GM18867 (cell line): ENCODE measurements at regions not wholly inside any gene's neighbourhood (a gene's known extent, or its start where the extent isn't known, plus 50 kb on each side); places are given as distances from the start of the nearest gene placed in this dataset.

Experiments
- ATAC-seq: cut with Tn5 transposase; IDR thresholded peaks from one replicate; pipeline ENCODE4 v1.9.1; 2021; ENCODE audit warnings: mild to moderate bottlenecking, moderate library complexity; ENCODE audit not compliant: unreplicated experiment

DNA sequence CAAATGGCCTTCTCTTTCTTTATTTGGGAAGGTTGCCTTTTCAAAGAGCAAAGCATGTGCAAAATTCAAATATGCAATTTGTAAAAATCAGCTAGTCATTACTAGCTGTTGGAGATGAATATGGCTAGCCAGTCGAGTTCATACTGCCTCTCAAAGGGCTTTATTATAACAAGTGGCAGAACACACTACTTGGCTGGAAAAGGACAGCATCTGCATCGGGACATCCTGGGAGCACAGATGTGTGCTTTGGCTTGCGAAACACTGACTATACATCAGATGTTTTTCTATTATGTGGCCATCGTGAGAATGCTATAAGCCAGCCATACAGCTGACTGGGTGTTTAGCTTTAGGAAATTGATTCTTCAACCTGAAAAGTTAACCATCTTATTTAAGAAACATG is 424.2 kb downstream of the KCTD12 start:
- no peak for ATAC-seq

DNA sequence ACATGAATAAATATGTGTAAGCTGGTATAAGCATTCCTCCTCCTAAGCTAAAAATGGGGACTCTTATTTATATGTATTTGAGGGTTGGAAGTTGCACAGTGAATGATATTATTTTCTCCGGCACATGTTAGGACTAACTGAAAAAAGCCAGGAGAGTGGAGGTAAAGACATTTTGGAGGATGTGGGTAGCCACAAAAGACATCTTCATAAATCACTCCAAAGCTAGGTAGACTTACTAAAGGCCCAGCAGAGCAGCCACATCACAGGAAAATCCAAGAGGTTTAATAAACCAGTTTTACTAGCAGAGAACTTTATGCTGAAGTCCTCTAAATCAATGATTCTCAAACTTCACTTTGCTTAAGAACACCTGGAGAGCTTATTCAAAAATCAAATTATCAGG is 424.7 kb downstream of the KCTD12 start:
- ATAC-seq = no peak

DNA sequence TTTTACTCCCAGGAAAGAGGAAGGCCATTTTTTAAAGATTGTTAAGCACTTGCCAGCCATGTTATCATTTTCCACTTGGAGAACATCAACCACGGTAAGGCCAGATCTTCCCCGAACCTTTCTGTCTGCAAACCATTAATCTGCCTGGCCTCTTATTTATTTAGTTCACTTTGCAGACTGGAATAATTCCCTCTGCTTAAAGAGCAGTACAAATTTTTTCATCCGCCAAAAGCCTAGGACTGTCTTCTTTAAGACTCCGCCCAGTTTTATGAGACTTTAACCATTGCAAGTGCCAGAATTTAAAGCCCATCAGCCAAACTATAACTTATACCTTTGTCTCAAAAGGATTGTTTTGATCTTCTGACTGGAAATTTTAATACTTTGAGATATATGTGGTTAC is 426.3 kb downstream of the KCTD12 start:
- ATAC-seq = no peak

DNA sequence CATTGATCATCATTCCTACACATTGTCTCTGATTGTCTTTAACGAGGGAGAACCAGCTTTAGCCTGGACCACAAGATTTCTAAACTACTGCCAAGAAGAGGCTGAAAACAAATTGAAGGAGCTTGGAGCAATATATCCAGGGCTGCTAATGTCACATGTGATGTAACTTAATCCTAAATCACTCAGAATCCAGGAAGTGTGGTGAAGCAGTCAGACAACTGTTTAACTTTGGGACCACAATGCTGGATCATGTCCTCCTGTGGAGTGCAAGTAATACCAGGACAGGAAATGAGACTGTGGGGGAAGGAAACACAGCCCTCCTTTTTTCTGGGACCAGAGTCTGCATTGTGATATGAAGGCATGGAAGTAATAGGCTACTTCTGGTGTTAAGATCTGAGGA is 430.2 kb downstream of the KCTD12 start:
- ATAC-seq = no peak

DNA sequence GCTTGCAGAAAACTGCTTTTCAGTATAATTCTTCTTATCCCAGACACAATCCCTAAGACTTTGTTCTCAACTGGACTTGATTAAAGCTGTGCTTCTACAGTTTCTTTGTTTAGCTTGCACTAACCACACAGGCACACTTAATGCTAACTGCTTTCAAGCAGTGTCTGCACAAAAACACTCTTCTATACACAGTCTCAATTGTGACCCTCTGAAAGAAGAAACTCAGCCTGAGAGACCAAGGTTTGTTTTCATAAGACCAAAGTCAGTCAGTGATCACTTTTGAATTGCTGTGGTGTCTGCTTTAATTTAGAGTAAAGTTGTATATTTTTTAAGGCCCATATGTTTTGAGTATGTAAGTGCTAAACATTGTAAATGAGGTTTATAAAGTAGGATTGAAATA is 431.2 kb downstream of the KCTD12 start:
- ATAC-seq = no peak

DNA sequence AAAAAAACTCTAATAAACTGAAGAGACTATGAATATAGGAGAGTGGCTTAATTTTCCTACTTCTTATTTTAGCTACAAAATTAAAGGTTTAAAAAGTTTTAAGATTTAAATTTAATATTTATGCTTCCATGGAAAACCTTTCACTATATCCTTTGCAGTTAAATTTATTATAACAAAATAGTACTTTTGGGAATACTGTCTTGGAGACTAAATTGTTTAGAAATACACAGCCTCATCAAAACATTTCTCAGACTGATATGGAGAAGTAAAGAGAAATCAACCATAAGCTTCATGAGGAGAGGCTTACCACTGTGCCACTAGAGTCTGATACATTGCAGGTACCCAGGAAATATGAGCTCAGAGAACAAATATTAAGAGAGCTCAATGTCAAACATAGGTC is 436.5 kb downstream of the KCTD12 start:
- no peak for ATAC-seq

DNA sequence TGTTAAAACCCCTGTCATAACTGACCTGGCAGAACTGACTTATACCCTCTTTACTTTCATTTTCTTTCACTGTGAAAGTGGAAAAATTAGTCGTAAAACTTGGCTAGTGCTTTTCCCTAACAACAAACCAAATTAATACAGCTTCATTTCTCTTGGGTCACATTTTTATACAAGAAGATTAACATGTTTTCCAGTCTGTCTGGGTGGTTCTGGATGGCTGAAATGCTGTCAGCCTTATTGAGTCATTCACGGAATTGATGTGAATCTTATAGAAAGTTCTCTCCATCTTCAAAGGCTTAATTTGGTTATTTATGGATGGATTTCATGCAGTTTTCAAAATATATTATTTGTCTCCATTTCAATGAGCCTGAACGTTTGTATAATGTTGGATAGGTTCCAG is 440.0 kb downstream of the KCTD12 start:
- ATAC-seq = no peak

DNA sequence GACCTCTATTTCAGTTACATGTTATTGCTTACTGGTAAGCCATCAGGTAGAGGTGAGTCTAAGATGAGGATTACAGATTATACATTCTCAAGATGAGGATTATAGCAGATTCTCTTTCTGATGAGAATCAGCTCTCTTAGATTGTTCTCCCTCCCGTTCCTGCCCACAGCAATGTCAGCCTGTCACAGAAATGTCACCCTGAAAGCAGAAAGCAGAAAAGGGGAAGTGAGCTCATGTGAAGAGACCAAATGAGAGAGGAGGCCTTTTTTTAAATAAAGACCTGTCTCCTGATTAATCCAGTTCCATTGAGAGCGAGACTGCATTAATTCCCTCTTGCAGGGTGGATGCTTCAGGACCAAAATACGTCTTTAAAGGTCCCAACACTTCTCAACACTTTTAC is 445.6 kb downstream of the KCTD12 start:
- peak; percentile 98 for ATAC-seq

DNA sequence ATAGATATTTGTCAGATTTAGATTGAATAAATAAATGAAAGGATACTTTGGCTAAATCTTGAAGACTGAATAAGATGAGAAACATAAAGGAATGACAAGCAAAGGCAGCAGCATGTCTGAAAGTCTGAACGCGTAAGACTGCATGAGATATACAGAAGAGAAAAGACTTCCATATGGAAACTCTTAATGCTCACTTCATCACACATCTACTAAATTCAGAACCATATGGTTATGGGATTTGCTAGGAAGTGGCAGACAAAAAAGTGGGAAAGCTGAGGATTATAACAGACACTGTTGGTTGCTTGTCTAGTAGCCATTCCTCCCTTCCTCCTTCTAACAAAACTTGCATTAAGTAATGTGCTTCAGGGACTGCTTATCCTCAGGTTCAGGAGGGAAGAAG is 446.7 kb downstream of the KCTD12 start:
- ATAC-seq = no peak

DNA sequence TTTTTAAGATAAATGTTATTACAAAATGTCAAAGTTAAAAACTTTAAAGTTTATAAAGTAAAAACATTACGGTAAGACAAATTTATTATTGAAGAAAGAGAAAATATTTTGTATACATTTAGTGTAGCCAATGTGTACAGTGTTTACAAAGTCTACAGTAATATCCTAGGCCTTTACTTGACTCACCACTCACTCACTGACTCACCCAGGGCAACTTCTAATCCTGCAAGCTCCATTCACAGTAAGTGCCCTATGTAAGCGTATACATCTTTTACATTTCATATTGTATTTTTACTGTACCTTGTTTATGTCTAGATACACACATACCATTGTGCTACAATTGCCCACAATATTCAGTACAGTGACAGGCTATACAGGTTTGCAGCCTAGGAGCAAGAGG is 448.2 kb downstream of the KCTD12 start:
- ATAC-seq = no peak

DNA sequence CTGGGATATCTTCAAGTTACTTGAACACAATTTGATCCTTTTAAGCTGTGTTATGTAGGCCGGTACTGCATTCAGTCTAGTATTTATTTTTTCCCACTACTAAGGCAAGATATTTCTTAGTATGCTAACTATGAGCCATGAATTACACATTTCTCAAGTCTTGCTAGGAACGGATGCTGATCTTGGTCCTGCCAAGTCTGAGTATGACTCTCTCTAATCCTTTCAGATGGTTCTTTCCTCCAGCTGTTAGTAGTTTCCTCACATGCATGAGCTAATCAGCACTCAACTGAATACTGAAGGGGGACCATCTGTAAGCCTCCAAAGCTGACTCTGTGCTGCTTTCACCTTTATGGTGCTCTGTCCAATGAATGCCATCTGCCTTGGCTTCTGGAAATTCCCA is 460.3 kb downstream of the KCTD12 start:
- no peak for ATAC-seq

DNA sequence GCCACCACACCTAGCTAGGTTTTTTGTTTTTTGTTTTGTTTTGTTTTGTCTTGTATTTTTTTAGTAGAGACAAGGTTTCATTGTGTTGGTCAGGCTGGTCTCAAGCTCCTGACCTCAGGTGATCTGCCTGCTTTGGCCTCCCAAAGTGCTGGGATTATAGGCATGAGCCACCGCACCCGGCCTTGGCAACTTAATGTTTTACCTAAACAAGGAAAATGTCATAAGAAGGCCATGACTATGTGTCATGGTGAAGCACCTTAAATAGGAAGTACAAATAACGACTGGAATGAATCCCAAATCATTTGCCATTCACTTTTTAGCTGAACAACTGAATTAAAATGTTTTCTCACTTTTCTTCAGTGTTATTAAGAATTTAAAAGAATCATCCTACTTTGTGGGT is 465.2 kb downstream of the KCTD12 start:
- ATAC-seq = no peak

DNA sequence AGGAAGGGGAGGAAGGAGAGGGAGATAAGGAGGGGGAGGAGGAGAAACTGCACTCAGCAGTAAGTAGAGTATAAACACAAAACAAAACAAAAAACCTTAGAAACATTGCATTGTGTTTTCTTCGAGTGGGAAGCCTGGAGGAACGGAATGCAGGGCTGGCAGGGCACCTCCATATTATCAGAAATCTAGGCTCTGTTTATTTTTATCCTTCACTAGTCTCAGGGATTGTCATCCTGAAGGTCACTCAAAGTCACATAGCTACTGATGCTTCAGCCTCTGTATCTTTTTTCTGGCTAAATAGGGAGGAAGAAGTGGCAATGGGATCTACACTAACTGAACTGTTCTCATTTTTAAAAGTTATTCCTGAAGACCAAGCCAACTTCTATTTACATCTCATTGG is 467.8 kb downstream of the KCTD12 start:
- no peak for ATAC-seq

DNA sequence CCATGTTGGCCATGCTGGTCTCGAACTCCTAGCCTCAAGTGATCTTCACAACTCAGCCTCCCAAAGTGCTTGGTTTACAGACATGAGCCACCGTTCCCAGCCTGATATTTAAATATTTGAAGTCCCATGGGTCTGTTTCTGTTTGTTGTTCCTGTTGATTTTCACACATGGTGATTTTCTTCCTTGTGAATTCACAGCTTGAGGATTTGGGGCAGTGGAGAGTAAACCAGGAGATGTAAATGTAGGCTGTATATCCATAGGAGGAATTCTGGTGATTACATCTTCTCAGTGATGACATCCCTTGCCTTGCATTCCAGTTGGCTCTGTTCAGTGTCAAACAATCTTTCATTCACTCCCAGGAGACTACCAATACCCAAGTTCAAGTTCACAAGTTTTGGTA is 471.9 kb downstream of the KCTD12 start:
- no peak for ATAC-seq

DNA sequence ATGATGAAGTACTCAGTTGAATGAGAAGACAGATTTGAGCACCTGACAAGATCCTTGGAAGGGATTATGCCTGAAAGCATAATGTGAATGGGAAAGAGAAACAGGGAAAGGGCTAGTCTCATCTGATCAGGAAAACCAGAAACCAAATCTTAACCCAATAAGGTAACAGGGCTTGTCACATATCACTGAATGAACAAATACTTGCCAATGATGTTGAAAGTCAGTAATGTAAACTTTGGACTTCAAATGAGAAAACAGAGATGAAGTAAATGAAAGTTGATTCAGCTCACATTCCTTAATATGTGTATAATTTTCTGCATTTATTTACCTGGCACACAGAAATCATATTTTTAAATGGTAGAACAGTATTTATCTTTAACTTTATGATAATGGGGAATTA is 480.0 kb downstream of the KCTD12 start:
- no peak for ATAC-seq

DNA sequence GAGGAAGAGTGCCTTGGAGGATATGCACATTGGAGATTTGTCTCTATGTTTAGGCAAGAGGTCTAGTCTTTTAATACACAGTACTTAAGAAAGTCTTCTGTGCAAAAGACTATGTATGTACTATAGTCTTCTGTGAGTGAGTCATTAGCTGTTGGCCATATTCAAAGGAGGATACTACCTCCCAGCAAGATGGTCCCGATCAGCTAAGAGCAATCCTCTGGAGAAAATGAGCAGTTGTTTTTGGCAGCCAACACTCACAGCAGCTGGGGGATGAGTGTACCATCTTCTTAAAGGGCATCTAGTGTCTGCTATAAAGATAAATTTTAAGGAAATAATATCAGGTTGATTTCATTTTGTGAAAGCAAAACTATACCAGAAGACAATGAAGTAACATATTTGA is 487.8 kb downstream of the KCTD12 start:
- no peak for ATAC-seq

DNA sequence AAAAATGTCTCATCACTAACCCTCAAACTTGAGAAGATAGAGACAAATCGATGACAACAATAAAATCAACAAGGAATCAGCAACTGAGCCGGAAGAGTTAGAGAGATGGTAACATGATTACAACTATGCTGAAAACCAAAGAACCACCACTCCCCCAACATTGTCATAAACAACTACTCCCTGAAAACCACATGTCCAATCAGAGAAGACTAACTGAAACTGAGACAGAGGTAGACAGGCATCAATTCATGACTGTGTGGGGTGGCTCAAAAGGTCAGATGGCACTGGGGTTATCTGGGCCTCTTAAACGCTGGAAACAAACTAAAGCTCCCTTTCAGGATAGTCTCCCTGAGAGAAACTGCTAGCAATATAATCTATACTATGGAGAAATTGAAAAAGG is 488.8 kb downstream of the KCTD12 start:
- ATAC-seq = no peak

DNA sequence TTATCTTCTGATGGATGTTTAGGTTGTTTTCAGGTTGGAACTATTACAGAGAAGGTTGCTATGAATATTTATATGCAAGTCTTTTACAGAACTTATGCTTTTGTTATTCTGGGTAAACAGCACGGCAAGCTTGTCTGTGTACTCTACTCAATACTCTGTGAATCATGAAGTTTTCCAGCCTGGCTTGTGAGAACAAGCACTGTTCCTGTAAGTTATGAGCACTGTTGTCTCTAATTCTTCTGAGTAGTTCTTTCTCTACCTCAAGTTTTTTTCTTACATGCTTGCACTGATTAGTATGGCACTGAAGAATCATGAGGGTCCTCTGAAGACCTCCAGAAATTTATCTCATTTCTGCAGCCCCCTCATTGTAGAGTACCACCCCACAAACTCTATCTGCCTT is 496.9 kb downstream of the KCTD12 start:
- no peak for ATAC-seq

DNA sequence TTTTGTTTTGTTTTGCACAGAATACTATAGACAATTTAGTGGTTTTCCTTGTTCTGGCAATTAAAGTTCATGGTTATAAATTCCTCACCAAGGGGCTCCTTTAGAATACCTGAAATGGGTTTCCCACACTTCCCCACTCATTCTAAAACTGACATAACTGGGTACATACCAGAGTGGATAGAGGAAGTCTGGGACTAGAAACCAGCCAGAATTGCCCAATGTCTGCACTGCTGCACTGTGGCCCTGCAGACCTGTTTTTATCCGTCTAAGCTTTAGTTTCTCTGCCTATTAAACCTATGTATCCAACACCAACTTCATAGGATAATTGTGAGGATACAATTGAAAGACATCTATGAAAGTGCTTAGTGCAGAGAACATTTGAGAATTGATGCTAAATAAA is 498.6 kb downstream of the KCTD12 start:
- ATAC-seq = no peak

DNA sequence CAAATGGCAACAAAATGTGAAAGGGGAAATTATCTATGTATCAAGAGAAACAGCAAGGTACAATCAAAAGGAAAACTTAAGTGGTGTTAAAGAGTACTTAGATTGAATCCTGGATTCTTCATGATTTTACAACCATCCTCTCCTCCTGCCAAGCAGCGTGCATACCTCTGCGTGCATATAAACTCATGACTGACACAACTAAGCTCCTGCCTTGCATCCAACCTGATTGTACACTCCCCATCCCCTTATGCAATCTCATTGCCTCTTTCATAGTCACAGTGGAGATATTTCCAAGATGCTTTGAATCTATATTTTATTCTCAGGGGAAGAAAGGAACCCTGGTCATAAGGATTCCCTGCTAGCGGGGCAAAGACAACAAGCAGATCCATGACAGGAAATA is 499.9 kb downstream of the KCTD12 start:
- no peak for ATAC-seq

DNA sequence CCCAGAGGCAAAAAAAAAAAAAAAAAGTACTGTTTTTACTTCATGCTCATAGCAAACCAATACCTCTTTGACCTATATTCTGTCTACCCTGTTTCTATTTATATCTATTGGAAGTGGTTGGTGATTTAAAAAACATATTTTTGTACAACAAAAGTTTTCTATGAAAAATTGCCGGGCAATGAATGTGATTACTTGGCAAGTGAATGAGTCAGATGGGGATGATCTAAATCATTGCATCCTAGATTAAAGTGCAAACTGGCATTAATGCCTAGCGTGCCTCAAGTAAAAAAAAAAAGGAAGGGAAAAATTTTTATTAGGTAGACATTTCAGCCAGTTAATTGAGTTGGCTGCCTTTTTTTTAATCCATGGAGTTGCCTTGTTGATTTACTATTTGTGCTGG is 500.6 kb downstream of the KCTD12 start:
- ATAC-seq = no peak

DNA sequence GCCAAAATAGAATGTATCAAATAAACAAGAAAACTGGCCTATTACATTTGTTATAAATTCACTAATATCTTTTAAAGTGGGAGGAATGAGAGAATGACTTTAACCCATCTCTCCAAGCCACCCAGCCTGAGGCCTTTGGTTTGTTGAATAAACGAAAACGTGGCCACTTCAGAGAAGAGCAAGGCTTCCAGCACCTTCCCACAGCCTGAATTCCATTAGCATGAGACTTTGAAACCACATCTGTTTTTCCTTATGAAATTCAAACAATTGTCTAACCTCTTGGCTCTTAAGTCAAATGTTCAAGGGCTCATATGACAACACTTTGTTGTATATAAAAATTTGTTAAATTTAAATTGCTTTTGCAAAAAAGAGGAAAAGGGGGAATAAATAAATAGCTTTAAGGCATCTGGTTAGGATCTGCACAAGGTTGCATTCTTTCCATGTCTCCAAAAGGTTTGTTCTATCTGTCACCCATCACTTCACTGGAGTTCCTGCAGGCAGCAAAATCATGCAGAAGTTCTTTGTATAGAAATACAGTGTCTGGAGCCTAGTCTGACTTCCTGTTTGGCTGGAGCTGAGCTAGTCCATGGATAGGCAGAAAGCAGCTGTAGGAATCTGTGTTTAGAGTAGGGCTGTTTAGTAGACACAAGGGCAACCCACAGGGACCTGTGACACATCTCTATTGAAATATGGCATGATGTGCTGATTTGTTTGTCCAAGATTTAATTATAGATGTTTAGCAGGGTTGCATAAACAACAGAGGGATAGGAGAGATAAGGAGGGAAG is 502.3 kb downstream of the KCTD12 start:
- ATAC-seq = no peak

DNA sequence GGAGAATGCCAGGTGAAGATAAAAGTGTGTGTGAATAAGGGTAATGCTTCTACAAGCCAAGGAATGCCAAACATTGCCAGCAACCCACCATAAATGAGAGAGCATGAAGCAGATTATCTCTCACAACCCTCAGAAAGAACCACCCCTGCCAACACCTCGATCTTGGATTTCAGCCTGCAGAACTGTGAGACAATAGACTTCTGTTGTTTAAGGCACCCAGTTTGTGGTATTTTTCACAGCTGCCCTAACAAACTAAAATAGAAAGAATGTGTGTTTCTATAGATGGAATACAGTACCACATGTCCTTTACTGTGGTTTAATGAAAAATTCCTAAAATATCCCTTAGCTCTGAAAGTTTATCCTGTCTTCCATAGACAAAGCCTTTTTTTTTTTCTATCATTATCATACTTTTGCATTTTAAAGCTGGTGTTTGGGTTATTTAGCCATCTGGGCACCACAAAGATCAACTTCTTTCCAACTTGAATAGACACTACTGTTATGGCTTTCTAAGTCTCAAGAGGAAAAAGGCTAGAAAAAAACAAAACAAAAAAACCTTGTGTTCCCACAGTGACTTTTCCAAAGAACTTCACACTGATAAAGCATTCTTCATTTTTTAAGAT is 505.6 kb downstream of the KCTD12 start:
- no peak for ATAC-seq
